ENCODE measurements at regions not wholly inside any gene's neighbourhood (a gene's known extent, or its start where the extent isn't known, plus 50 kb on each side); places are given as distances from the start of the nearest gene placed in this dataset.

DNA sequence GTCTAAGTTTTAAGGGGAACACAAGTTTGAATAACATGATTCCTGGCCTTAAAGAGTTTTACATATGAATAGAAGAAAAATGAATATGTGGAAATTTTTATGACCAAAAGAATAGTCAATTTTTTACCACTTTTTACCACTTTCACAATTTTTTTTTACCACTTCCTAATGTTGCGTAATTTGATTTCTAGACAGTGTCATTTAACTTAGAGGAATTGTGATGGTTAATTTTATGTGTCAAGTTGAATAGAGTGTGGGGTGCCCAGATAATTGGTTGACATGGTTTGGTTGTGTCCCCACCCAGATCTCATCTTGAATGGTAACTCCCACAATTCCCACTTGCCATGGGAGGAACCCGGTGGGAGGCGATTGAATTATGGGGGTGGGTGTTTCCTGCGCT, 416.6 kb downstream of the KIF4B start:
- Histone ChIP-seq H4K20me1 (replicated peaks in 1 of 2; ENCODE audit: control insufficient read depth in 1 of 2, insufficient read depth in 2 of 2, low read length in 2 of 2) (no peaks in the 10 kb centered on the region), H3K4ac (replicated peaks; ENCODE audit: insufficient read length, low read depth, low read length) (no peak overlapping the region), H3K27ac (ENCODE audit: low read depth, low read length) (no peak overlapping the region), H2BK120ac (replicated peaks; ENCODE audit: low read depth, low read length) (no peak overlapping the region), H3K9ac (replicated peaks in 1 of 4; ENCODE audit: extremely low read depth in 1 of 4, low read depth in 3 of 4, low read length in 3 of 4) (no peak overlapping the region), H2BK12ac (ENCODE audit: low read depth, low read length) (no peak overlapping the region), H3K4me3 (ENCODE audit: extremely low read depth in 1 of 4, insufficient read depth in 2 of 4, low read depth in 3 of 4, low read length in 4 of 4) (no peak overlapping the region), H3K4me2 (ENCODE audit: insufficient read depth in 1 of 2, low read depth in 2 of 2, low read length in 2 of 2) (no peak overlapping the region), H4K5ac (ENCODE audit: insufficient read length, low read depth, low read length) (no peak overlapping the region), H2AK5ac (ENCODE audit: low read depth, low read length) (no peak overlapping the region), H3K4me1 (replicated peaks in 1 of 4; ENCODE audit: control insufficient read depth in 3 of 4, insufficient read depth in 4 of 4, low read length in 3 of 4) (no peaks in the 10 kb centered on the region), H3K36me3 (ENCODE audit: control insufficient read depth in 2 of 4, insufficient read depth in 4 of 4, low read length in 3 of 4) (no peaks in the 10 kb centered on the region), H3K79me2 (ENCODE audit: control insufficient read depth in 1 of 2, insufficient read depth in 2 of 2, low read length in 2 of 2) (no peaks in the 10 kb centered on the region), H3K9me3 (ENCODE audit: insufficient read depth in 2 of 2, low read depth in 1 of 2, low read length in 1 of 2) (no peaks in the 10 kb centered on the region), H4K91ac (replicated peaks; ENCODE audit: insufficient read length, low read length) (no peak overlapping the region), H3K27me3 (replicated peaks in 1 of 4; ENCODE audit: control insufficient read depth in 3 of 4, extremely low read depth in 1 of 4, insufficient read depth in 3 of 4, low read length in 3 of 4) (no peaks in the 10 kb centered on the region), H3K79me1 (ENCODE audit: low read depth, low read length) (no peaks in the 10 kb centered on the region), H2BK5ac (ENCODE audit: low read depth, low read length) (no peak overlapping the region), H3K23ac (ENCODE audit: insufficient read length) (no peak overlapping the region), H3K14ac (ENCODE audit: insufficient read length) (no peak overlapping the region), H3K18ac (ENCODE audit: extremely low read depth, low read length) (no peak overlapping the region), H4K8ac (ENCODE audit: extremely low read depth, insufficient read depth, low read length) (no peak overlapping the region), H3K23me2 (ENCODE audit: low read depth, low read length) (no peaks in the 10 kb centered on the region; the same call in 1 of the 2 replicates), H3K56ac (replicated peaks; ENCODE audit: insufficient read length, low read depth, low read length) (no peak overlapping the region), H2BK20ac (ENCODE audit: low read length) (no peak overlapping the region), H2BK15ac (ENCODE audit: low read length) (no peak overlapping the region), H2AFZ (ENCODE audit: low read length) (no peak overlapping the region)
- TF ChIP-seq CEBPB (IDR thresholded peaks at IDR 0.05; ENCODE audit: low read depth, low read length) = peak; percentile 31; the same call in 1 of the 2 replicates
- TF ChIP-seq EZH2 (IDR thresholded peaks at IDR 0.05; ENCODE audit: low read depth, low read length, severe bottlenecking) = no peak
- no peak for TF ChIP-seq CBX8 (IDR thresholded peaks at IDR 0.05; ENCODE audit: borderline replicate concordance, low read depth, low read length)
- ChIA-PET POLR2A (ENCODE audit: partially characterized antibody) (no interaction called here), CTCF (ENCODE audit: partially characterized antibody) (no interaction called here)
- FAIRE-seq (no peak), DNase-seq (ENCODE audit: low read depth in 1 of 2, low spot score in 2 of 2) (no peak)
- 83% methylated on average over 4 of the region's 4 CpGs; no CpG with 5 or more reads in 1 of the 2 experiments for WGBS, 2 experiments (ENCODE audit: extremely low coverage in 1 of 2, insufficient coverage in 1 of 2, insufficient read length in 1 of 2, insufficient replicate concordance in 2 of 2, low coverage in 1 of 2, low lambda C conversion rate in 2 of 2, missing lambda C conversion rate in 1 of 2)

All from H1 (cell line).